ENCODE measurements at regions not wholly inside any gene's neighbourhood (a gene's known extent, or its start where the extent isn't known, plus 50 kb on each side); places are given as distances from the start of the nearest gene placed in this dataset.

DNA sequence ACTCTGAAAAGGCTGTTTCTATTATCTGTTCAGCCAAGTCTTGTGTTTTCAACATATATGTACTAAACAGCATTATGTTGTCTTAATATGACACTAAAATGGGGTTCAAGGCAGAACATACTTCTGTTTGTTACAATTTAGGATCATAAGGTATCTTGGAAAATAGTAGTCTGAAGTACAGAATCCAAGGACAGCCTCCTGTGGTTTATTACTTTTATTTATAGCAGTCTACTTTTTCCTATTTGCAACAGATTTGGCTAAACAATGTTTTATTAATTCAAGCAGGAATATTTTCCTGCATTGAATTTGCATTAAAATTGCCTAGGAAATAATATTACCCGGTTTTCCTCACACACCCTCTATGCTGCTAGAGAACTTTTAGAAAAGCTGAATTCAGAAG lies 67.7 kb downstream of the PLEKHG1 start:
- Mint-ChIP-seq H3K36me3 (ENCODE audit: low read depth) (peaks cover 4% of the 10 kb centered on the region), H3K4me1 (peaks cover 20% of the 10 kb centered on the region), H3K9me3 (peaks cover 5% of the 10 kb centered on the region), H3K4me3 (no peak overlapping the region), H3K27ac (ENCODE audit: unreplicated experiment) (no peak overlapping the region), H3K27me3 (ENCODE audit: low read depth) (no peaks in the 10 kb centered on the region)
- TF ChIP-seq, protein P1, sequence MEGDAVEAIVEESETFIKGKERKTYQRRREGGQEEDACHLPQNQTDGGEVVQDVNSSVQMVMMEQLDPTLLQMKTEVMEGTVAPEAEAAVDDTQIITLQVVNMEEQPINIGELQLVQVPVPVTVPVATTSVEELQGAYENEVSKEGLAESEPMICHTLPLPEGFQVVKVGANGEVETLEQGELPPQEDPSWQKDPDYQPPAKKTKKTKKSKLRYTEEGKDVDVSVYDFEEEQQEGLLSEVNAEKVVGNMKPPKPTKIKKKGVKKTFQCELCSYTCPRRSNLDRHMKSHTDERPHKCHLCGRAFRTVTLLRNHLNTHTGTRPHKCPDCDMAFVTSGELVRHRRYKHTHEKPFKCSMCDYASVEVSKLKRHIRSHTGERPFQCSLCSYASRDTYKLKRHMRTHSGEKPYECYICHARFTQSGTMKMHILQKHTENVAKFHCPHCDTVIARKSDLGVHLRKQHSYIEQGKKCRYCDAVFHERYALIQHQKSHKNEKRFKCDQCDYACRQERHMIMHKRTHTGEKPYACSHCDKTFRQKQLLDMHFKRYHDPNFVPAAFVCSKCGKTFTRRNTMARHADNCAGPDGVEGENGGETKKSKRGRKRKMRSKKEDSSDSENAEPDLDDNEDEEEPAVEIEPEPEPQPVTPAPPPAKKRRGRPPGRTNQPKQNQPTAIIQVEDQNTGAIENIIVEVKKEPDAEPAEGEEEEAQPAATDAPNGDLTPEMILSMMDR (conservative IDR thresholded peaks at IDR 0.05), result no peak
- DNase-seq (ENCODE audit: low read depth, low spot score), result no peak

DNA sequence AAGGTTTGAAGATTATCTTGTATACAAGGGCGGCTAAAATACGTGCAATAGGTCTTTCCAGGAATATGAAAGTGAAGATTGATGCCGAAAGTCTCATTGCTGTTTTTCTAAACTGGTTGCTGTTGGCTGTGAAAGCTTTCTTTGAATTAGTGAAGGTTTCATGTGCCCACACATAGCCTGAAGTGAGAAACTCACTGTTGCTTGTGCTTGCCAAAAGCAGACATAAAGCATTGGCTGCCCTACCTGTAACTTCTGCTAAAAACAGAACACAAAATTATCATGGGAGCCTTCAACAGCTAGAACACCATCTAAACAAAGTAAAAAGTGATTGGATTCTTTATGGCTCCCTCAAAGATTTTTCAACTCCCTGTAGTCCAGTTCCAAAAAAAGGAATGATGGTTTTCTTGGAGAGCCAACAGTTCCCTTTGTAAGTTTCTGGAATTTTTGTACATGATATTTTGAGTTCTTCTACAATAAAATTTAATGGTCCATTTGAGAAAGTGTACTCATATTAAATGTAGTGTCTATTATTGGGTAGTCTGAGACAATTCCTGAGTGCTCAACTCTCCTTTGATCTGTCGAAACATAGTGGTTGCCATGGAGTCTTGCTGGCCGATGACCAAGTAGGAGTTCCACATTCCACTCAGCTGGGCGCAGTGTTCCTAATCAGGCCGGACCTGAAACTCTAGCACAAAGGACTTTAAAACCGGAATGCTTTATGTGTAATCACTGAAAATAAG lies 68.5 kb downstream of the PLEKHG1 start:
- peak overlapping the region; percentile 96 for H3K27ac Mint-ChIP-seq (ENCODE audit: unreplicated experiment)
- peaks cover 4% of the 10 kb centered on the region for H3K36me3 Mint-ChIP-seq (ENCODE audit: low read depth)
- H3K9me3 Mint-ChIP-seq, result peaks cover 5% of the 10 kb centered on the region
- TF ChIP-seq, protein P1 (conservative IDR thresholded peaks at IDR 0.05), result peak; percentile 46
- peaks cover 20% of the 10 kb centered on the region for H3K4me1 Mint-ChIP-seq
- H3K4me3 Mint-ChIP-seq, result peak overlapping the region; percentile 59
- no peaks in the 10 kb centered on the region for H3K27me3 Mint-ChIP-seq (ENCODE audit: low read depth)
- DNase-seq (ENCODE audit: low read depth, low spot score), result peak; percentile 30

DNA sequence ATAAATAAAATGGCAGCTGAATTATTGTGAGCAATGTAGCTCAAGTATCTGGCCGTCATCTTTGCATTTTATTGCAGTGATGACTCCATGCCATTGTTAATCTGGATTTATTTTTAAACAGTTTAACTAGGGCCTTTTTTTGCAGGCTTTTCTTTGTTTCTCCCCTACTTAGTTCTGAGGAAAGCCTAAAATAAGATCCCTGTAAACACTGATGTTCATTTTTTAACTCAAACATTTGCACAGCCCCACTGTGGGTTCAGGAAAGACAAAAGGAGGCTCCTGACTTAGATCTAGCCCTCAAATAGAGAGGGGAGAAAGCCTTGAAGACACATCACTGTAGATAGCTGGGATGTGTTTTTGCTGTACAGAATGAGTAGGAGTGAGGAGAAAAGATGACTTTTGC lies 69.2 kb downstream of the PLEKHG1 start:
- H3K27ac Mint-ChIP-seq (ENCODE audit: unreplicated experiment), result peak overlapping the region; percentile 96
- DNase-seq (ENCODE audit: low read depth, low spot score), result no peak
- no peaks in the 10 kb centered on the region for H3K27me3 Mint-ChIP-seq (ENCODE audit: low read depth)
- TF ChIP-seq, protein P1 (conservative IDR thresholded peaks at IDR 0.05), result no peak
- peaks cover 2% of the 10 kb centered on the region for H3K36me3 Mint-ChIP-seq (ENCODE audit: low read depth)
- H3K4me1 Mint-ChIP-seq, result peaks cover 22% of the 10 kb centered on the region
- peaks cover 5% of the 10 kb centered on the region for H3K9me3 Mint-ChIP-seq
- peak overlapping the region; percentile 25 for H3K4me3 Mint-ChIP-seq

DNA sequence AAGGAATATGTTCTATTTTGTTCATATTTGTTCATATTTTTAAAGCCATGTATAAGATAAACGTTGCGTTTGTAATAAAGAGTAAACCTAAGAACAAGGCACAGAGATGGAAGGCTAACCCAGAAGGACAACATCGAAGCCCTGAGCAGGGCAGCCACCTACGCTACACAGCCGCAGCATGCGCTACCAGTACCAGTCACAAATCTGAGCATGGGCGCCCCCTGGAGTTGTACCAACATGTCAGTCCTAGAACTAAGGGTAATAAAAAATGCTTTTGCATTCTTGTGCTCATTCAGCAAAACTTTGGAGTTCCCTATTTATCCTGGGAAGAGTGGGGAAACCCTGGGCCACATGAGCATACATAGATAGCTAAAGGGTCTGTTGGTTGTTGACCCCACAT lies 70.6 kb downstream of the PLEKHG1 start:
- no peak for DNase-seq (ENCODE audit: low read depth, low spot score)
- H3K36me3 Mint-ChIP-seq (ENCODE audit: low read depth), result no peaks in the 10 kb centered on the region
- H3K27ac Mint-ChIP-seq (ENCODE audit: unreplicated experiment), result no peak overlapping the region
- H3K9me3 Mint-ChIP-seq, result peaks cover 5% of the 10 kb centered on the region
- TF ChIP-seq, protein P1 (conservative IDR thresholded peaks at IDR 0.05), result no peak
- no peaks in the 10 kb centered on the region for H3K27me3 Mint-ChIP-seq (ENCODE audit: low read depth)
- peaks cover 24% of the 10 kb centered on the region for H3K4me1 Mint-ChIP-seq
- no peak overlapping the region for H3K4me3 Mint-ChIP-seq

DNA sequence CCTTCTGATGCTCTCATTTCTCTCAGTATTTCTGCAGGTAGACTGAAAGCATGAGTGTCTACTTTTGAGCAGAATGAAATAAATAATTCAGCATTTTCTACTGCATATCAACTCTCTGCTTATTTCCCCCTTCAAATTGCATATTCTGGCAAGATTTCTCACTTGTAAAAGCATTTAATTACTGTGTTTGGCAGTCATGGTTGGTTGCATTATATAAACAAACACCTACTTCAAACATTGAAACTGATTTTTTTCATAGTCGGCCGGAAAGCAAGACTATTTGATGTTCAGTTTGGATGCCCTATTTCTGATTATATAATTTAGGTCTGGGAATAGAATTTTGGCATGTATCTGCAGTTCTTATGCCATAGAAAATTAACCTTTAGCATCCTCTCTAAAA lies 73.1 kb downstream of the PLEKHG1 start:
- DNase-seq (ENCODE audit: low read depth, low spot score), result no peak
- TF ChIP-seq, protein P1 (conservative IDR thresholded peaks at IDR 0.05), result no peak
- H3K36me3 Mint-ChIP-seq (ENCODE audit: low read depth), result no peaks in the 10 kb centered on the region
- no peak overlapping the region for H3K27ac Mint-ChIP-seq (ENCODE audit: unreplicated experiment)
- peaks cover 26% of the 10 kb centered on the region for H3K4me1 Mint-ChIP-seq
- H3K4me3 Mint-ChIP-seq, result no peak overlapping the region
- no peaks in the 10 kb centered on the region for H3K27me3 Mint-ChIP-seq (ENCODE audit: low read depth)
- H3K9me3 Mint-ChIP-seq, result peaks cover 5% of the 10 kb centered on the region

All from neural crest cell (in vitro differentiated cells).